H1 (cell line): ENCODE measurements at regions not wholly inside any gene's neighbourhood (a gene's known extent, or its start where the extent isn't known, plus 50 kb on each side); places are given as distances from the start of the nearest gene placed in this dataset.

ENCODE experiments used
- CTCF ChIA-PET: fragments of 300-600 bp; sonication (Branson Sonifier 250); formaldehyde crosslinking; loops from one replicate; lab custom pipeline; 2021; ENCODE audit not compliant: partially characterized antibody; lab: Charles Lee
- POLR2A ChIA-PET: fragments of 300-600 bp; sonication (Branson Sonifier 250); formaldehyde crosslinking; loops from one replicate; lab custom pipeline; 2021; ENCODE audit warnings: inconsistent platforms; ENCODE audit not compliant: partially characterized antibody; lab: Charles Lee
- DNase-seq, 2 experiments: peaks; one replicate each; pipeline versions ENCODE4 v3.0.0 to v3.0.0-alpha.2; 2010 to 2022; ENCODE audit warnings: low spot score in 2 of 2, low read depth in 1 of 2, mixed read lengths in 1 of 2
- FAIRE-seq: peaks from 2 replicates; lab custom pipeline; 2011; peaks lifted over from hg19 to GRCh38; lab: Jason Lieb, UNC
- H2AFZ ChIP-seq: 2 replicates; pipeline ENCODE4 v1.8.1; 2012; ENCODE audit warnings: low read length, inconsistent platforms
- H2AK5ac ChIP-seq: 2 replicates; pipeline ENCODE4 v1.6.1; 2013; ENCODE audit warnings: low read depth, low read length
- H2BK120ac ChIP-seq: replicated peaks from 2 replicates; pipeline ENCODE3; 2013; ENCODE audit warnings: low read depth, low read length, inconsistent platforms
- H2BK12ac ChIP-seq: 2 replicates; pipeline ENCODE4 v1.6.1; 2013; ENCODE audit warnings: low read depth, low read length
- H2BK15ac ChIP-seq: 2 replicates; pipeline ENCODE4 v1.6.1; 2013; ENCODE audit warnings: low read length
- H2BK20ac ChIP-seq: 2 replicates; pipeline ENCODE4 v1.6.1; 2013; ENCODE audit warnings: low read length
- H2BK5ac ChIP-seq: 2 replicates; pipeline ENCODE4 v1.6.1; 2013; ENCODE audit warnings: low read depth, low read length
- H3K14ac ChIP-seq: 2 replicates; pipeline ENCODE4 v1.6.1; 2013; ENCODE audit warnings: inconsistent platforms; ENCODE audit not compliant: insufficient read length
- H3K18ac ChIP-seq: 2 replicates; pipeline ENCODE4 v1.6.1; 2013; ENCODE audit warnings: low read length; ENCODE audit errors: extremely low read depth
- H3K23ac ChIP-seq: 2 replicates; pipeline ENCODE4 v1.6.1; 2013; ENCODE audit warnings: inconsistent platforms; ENCODE audit not compliant: insufficient read length
- H3K23me2 ChIP-seq: 2 replicates; pipeline ENCODE4 v1.6.1; 2013; ENCODE audit warnings: low read depth, low read length
- H3K27ac ChIP-seq: 2 replicates; pipeline ENCODE4 v1.6.1; 2011; ENCODE audit warnings: low read depth, low read length, inconsistent platforms
- H3K27me3 ChIP-seq, 4 experiments: replicated peaks in 1 of 4; 1 replicate in 1 of 4; 2 replicates in 3 of 4; pipeline versions ENCODE4 v1.6.1 to v1.8.1; 2011 to 2013; ENCODE audit warnings: low read length in 3 of 4, mild to moderate bottlenecking in 3 of 4, inconsistent platforms in 2 of 4, mixed read lengths in 2 of 4, moderate library complexity in 1 of 4; ENCODE audit not compliant: control insufficient read depth in 3 of 4, insufficient read depth in 3 of 4; ENCODE audit errors: extremely low read depth in 1 of 4
- H3K36me3 ChIP-seq, 4 experiments: 2 replicates each; pipeline versions ENCODE4 v1.6.1 to v1.8.1; 2011 to 2013; ENCODE audit warnings: mild to moderate bottlenecking in 4 of 4, low read length in 3 of 4, moderate library complexity in 2 of 4, control low read depth in 1 of 4, inconsistent platforms in 1 of 4; ENCODE audit not compliant: insufficient read depth in 4 of 4, control insufficient read depth in 2 of 4
- H3K4ac ChIP-seq: replicated peaks from 2 replicates; pipeline ENCODE3; 2013; ENCODE audit warnings: low read length, low read depth, mixed read lengths, inconsistent platforms; ENCODE audit not compliant: insufficient read length
- H3K4me1 ChIP-seq, 4 experiments: replicated peaks in 1 of 4; 1 replicate in 1 of 4; 2 replicates in 3 of 4; pipeline versions ENCODE4 v1.6.1 to v1.8.1; 2011 to 2013; ENCODE audit warnings: low read length in 3 of 4, inconsistent platforms in 2 of 4, mixed read lengths in 1 of 4; ENCODE audit not compliant: insufficient read depth in 4 of 4, control insufficient read depth in 3 of 4
- H3K4me2 ChIP-seq, 2 experiments: 2 replicates each; pipeline versions ENCODE4 v1.6.1 to v1.8.1; 2011 to 2013; ENCODE audit warnings: low read depth in 2 of 2, low read length in 2 of 2, control low read depth in 1 of 2, inconsistent platforms in 1 of 2, mild to moderate bottlenecking in 1 of 2; ENCODE audit not compliant: insufficient read depth in 1 of 2
- H3K4me3 ChIP-seq, 4 experiments: fragments of 200-600, 300-600 bp in 1 of 4; sonication (generic), shearing (Covaris generic), sonication (Bioruptor Twin) in 1 of 4; 2 replicates each; pipeline versions ENCODE4 v1.5.1 to v1.8.1; 2011 to 2016; ENCODE audit warnings: low read length in 4 of 4, low read depth in 3 of 4, control low read depth in 2 of 4, inconsistent platforms in 2 of 4, mild to moderate bottlenecking in 2 of 4, mixed read lengths in 1 of 4, moderate library complexity in 1 of 4; ENCODE audit not compliant: insufficient read depth in 2 of 4; ENCODE audit errors: extremely low read depth in 1 of 4
- H3K56ac ChIP-seq: replicated peaks from 2 replicates; pipeline ENCODE3; 2013; ENCODE audit warnings: low read depth, mild to moderate bottlenecking, mixed read lengths, low read length, inconsistent platforms; ENCODE audit not compliant: insufficient read length
- H3K79me1 ChIP-seq: 2 replicates; pipeline ENCODE4 v1.6.1; 2013; ENCODE audit warnings: low read depth, low read length, control low read depth
- H3K79me2 ChIP-seq, 2 experiments: 2 replicates each; pipeline versions ENCODE4 v1.6.1 to v1.8.1; 2012 to 2013; ENCODE audit warnings: low read length in 2 of 2, mild to moderate bottlenecking in 2 of 2, inconsistent platforms in 1 of 2; ENCODE audit not compliant: insufficient read depth in 2 of 2, control insufficient read depth in 1 of 2
- H3K9ac ChIP-seq, 4 experiments: replicated peaks in 1 of 4; 1 replicate in 1 of 4; 2 replicates in 3 of 4; pipeline versions ENCODE4 v1.6.1 to v1.8.1; 2011 to 2013; ENCODE audit warnings: low read depth in 3 of 4, low read length in 3 of 4, control low read depth in 2 of 4, mild to moderate bottlenecking in 2 of 4, moderate library complexity in 2 of 4, inconsistent platforms in 1 of 4; ENCODE audit errors: extremely low read depth in 1 of 4
- H3K9me3 ChIP-seq, 2 experiments: 2 replicates each; pipeline versions ENCODE4 v1.6.1 to v1.8.1; 2012 to 2013; ENCODE audit warnings: mild to moderate bottlenecking in 2 of 2, moderate library complexity in 2 of 2, control low read depth in 1 of 2, inconsistent platforms in 1 of 2, low read depth in 1 of 2, low read length in 1 of 2, mixed read lengths in 1 of 2; ENCODE audit not compliant: insufficient read depth in 2 of 2
- H4K20me1 ChIP-seq, 2 experiments: replicated peaks in 1 of 2; 2 replicates each; pipeline versions ENCODE3 to v1.8.1; 2011 to 2013; ENCODE audit warnings: inconsistent platforms in 2 of 2, low read length in 2 of 2, mild to moderate bottlenecking in 1 of 2; ENCODE audit not compliant: insufficient read depth in 2 of 2, control insufficient read depth in 1 of 2
- H4K5ac ChIP-seq: 2 replicates; pipeline ENCODE4 v1.6.1; 2013; ENCODE audit warnings: low read length, low read depth, mixed read lengths, inconsistent platforms; ENCODE audit not compliant: insufficient read length
- H4K8ac ChIP-seq: 2 replicates; pipeline ENCODE4 v1.8.0; 2013; ENCODE audit warnings: mild to moderate bottlenecking, moderate library complexity, low read length, inconsistent platforms; ENCODE audit not compliant: insufficient read depth; ENCODE audit errors: extremely low read depth
- H4K91ac ChIP-seq: replicated peaks from 2 replicates; pipeline ENCODE3; 2013; ENCODE audit warnings: low read length, mixed read lengths, inconsistent platforms; ENCODE audit not compliant: insufficient read length
- CHD2 ChIP-seq: IDR thresholded peaks from 2 replicates; pipeline ENCODE4 v1.6.1; 2012; ENCODE audit warnings: low read length, improper control_type of control experiment
- FOSL1 ChIP-seq: IDR thresholded peaks from 2 replicates; pipeline ENCODE4 v1.6.1; 2011; ENCODE audit warnings: mild to moderate bottlenecking, low read depth, low read length, moderate library complexity; ENCODE audit not compliant: insufficient read depth
- SAP30 ChIP-seq: fragments of 300-600 bp; sonication (generic); IDR thresholded peaks from 2 replicates; pipeline ENCODE4 v1.7.1; 2012; ENCODE audit warnings: low read length, moderate library complexity, mild to moderate bottlenecking, inconsistent platforms; ENCODE audit not compliant: insufficient read depth, insufficient replicate concordance
- WGBS, 2 experiments: shearing (Covaris generic) in 1 of 2; methylation state at CpG; one replicate each; pipeline versions ENCODE4 v1.1.6 to v1.1.7; 2013 to 2015; ENCODE audit warnings: low lambda C conversion rate in 2 of 2, mixed read lengths in 2 of 2, inconsistent platforms in 1 of 2, low coverage in 1 of 2, missing lambda C conversion rate in 1 of 2; ENCODE audit not compliant: insufficient replicate concordance in 2 of 2, insufficient coverage in 1 of 2, insufficient read length in 1 of 2; ENCODE audit errors: extremely low coverage in 1 of 2, missing lambda C conversion rate in 1 of 2; 5-methylcytosine and 5-hydroxymethylcytosine counted together
- TF ChIP-seq, protein P1 (sequence below): IDR thresholded peaks from 2 replicates; pipeline ENCODE4 v1.6.1; 2012; ENCODE audit warnings: inconsistent platforms

- Histone ChIP-seq H2BK20ac (no peak overlapping the region), H3K4ac (no peak overlapping the region), H2BK12ac (no peak overlapping the region), H2AFZ (no peak overlapping the region), H3K23ac (no peak overlapping the region), H4K8ac (no peak overlapping the region), H4K91ac (no peak overlapping the region), H2AK5ac (no peak overlapping the region), H3K9me3 (no peaks in the 10 kb centered on the region), H3K4me2 (no peak overlapping the region), H3K27me3 (no peaks in the 10 kb centered on the region), H2BK15ac (no peak overlapping the region), H3K23me2 (no peaks in the 10 kb centered on the region), H4K5ac (no peak overlapping the region), H2BK120ac (no peak overlapping the region), H3K27ac (no peak overlapping the region), H3K79me1 (no peaks in the 10 kb centered on the region), H3K14ac (no peak overlapping the region), H2BK5ac (no peak overlapping the region), H3K36me3 (no peaks in the 10 kb centered on the region), H4K20me1 (no peaks in the 10 kb centered on the region), H3K4me3 (no peak overlapping the region), H3K9ac (no peak overlapping the region), H3K79me2 (no peaks in the 10 kb centered on the region), H3K18ac (no peak overlapping the region), H3K4me1 (no peaks in the 10 kb centered on the region), H3K56ac (no peak overlapping the region)
- POLR2A ChIA-PET: no interaction called here
- CTCF ChIA-PET: no interaction called here
- 93% methylated on average over 1 of the region's 1 CpG; no CpG with 5 or more reads in 1 of the 2 experiments for WGBS, 2 experiments
- FAIRE-seq: no peak
- no peak for DNase-seq
- TF ChIP-seq CHD2 (no peak), SAP30 (no peak), FOSL1 (no peak)
- TF ChIP-seq, protein P1, sequence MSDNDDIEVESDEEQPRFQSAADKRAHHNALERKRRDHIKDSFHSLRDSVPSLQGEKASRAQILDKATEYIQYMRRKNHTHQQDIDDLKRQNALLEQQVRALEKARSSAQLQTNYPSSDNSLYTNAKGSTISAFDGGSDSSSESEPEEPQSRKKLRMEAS: no peak
Observed at GRCh38 chr3:165128544-165128943, 50.2 kb upstream of the SI start.
